CD14-positive monocyte (primary cell): ENCODE measurements at regions not wholly inside any gene's neighbourhood (a gene's known extent, or its start where the extent isn't known, plus 50 kb on each side); places are given as distances from the start of the nearest gene placed in this dataset.
A peak's percentile ranks its signal among the peaks of the same experiment; 100 is the strongest.

Experiments used
- DNase-seq, 3 donors: peaks; one replicate each; pipeline ENCODE4 v3.0.0-alpha.2; 2011 to 2022
- H2AFZ ChIP-seq: 2 replicates; pipeline ENCODE4 v1.6.0; 2012; ENCODE audit warnings: mild to moderate bottlenecking, low read depth, low read length, inconsistent platforms; ENCODE audit not compliant: insufficient read depth, poor library complexity, severe bottlenecking
- H3K27ac ChIP-seq, 2 donors: 1 replicate in 1 of 2; 2 replicates in 1 of 2; pipeline ENCODE4 v1.5.1; 2012 to 2013; ENCODE audit warnings: low read length in 2 of 2, control low read depth in 1 of 2, inconsistent platforms in 1 of 2, low read depth in 1 of 2, mild to moderate bottlenecking in 1 of 2
- H3K27me3 ChIP-seq, 2 donors: one replicate each; pipeline versions ENCODE4 v1.6.0 to v1.6.1; 2011 to 2013; ENCODE audit warnings: low read length in 2 of 2; ENCODE audit not compliant: control insufficient read depth in 2 of 2, insufficient read depth in 2 of 2
- H3K36me3 ChIP-seq, 2 donors: replicated peaks in 1 of 2; 1 replicate in 1 of 2; 2 replicates in 1 of 2; pipeline versions ENCODE4 v1.5.1 to v1.6.1; 2012 to 2013; ENCODE audit warnings: low read length in 2 of 2, control low read depth in 1 of 2, inconsistent platforms in 1 of 2, mild to moderate bottlenecking in 1 of 2; ENCODE audit not compliant: insufficient read depth in 2 of 2, control insufficient read depth in 1 of 2
- H3K4me1 ChIP-seq, 2 donors: 1 replicate in 1 of 2; 2 replicates in 1 of 2; pipeline versions ENCODE4 v1.5.1 to v1.6.1; 2012 to 2013; ENCODE audit warnings: low read length in 2 of 2, control low read depth in 1 of 2, inconsistent platforms in 1 of 2, mild to moderate bottlenecking in 1 of 2, moderate library complexity in 1 of 2; ENCODE audit not compliant: insufficient read depth in 2 of 2, control insufficient read depth in 1 of 2
- H3K4me2 ChIP-seq: replicated peaks from 2 replicates; pipeline ENCODE3; 2012; ENCODE audit warnings: low read length, moderate library complexity, mild to moderate bottlenecking; ENCODE audit not compliant: poor library complexity, severe bottlenecking; ENCODE audit errors: extremely low read depth
- H3K4me3 ChIP-seq, 3 experiments: fragments of 200-600 bp in 1 of 3; sonication (generic) in 1 of 3; replicated peaks in 1 of 3; 1 replicate in 2 of 3; 2 replicates in 1 of 3; pipeline ENCODE4 v1.5.1; 2011 to 2013; ENCODE audit warnings: low read length in 3 of 3, mild to moderate bottlenecking in 3 of 3, control low read depth in 2 of 3, low read depth in 2 of 3, inconsistent platforms in 1 of 3, moderate library complexity in 1 of 3
- H3K79me2 ChIP-seq: 2 replicates; pipeline ENCODE4 v1.6.0; 2012; ENCODE audit warnings: mild to moderate bottlenecking, control low read depth, inconsistent platforms, low read length, moderate library complexity; ENCODE audit not compliant: insufficient read depth
- H3K9ac ChIP-seq: 2 replicates; pipeline ENCODE4 v1.6.0; 2017; ENCODE audit warnings: low read length, mild to moderate bottlenecking; ENCODE audit not compliant: insufficient read depth, poor library complexity, severe bottlenecking
- H3K9me3 ChIP-seq, 2 donors: replicated peaks in 1 of 2; 1 replicate in 1 of 2; 2 replicates in 1 of 2; pipeline versions ENCODE4 v1.5.1 to v1.6.1; 2012 to 2013; ENCODE audit warnings: low read length in 2 of 2, control low read depth in 1 of 2; ENCODE audit not compliant: control insufficient read depth in 1 of 2, insufficient read depth in 1 of 2
- H4K20me1 ChIP-seq: 2 replicates; pipeline ENCODE4 v1.6.0; 2012; ENCODE audit warnings: mild to moderate bottlenecking, low read length, control low read depth, moderate library complexity; ENCODE audit not compliant: insufficient read depth
- H3K27ac Mint-ChIP-seq, 7 donors: one replicate each; pipeline ENCODE4 v1.8.0; 2020; ENCODE audit warnings: mild to moderate bottlenecking in 7 of 7, mixed read lengths in 7 of 7, moderate library complexity in 6 of 7, inconsistent platforms in 2 of 7
- H3K27me3 Mint-ChIP-seq, 3 donors: one replicate each; pipeline ENCODE4 v1.8.0; 2021 to 2022; ENCODE audit warnings: low read depth in 3 of 3, mild to moderate bottlenecking in 3 of 3, mixed read lengths in 3 of 3, moderate library complexity in 3 of 3, inconsistent platforms in 1 of 3
- H3K36me3 Mint-ChIP-seq, 2 donors: one replicate each; pipeline ENCODE4 v1.8.0; 2020; ENCODE audit warnings: mixed read lengths in 2 of 2, inconsistent platforms in 1 of 2, mild to moderate bottlenecking in 1 of 2
- H3K4me1 Mint-ChIP-seq: one replicate; pipeline ENCODE4 v1.8.0; 2020; ENCODE audit warnings: mild to moderate bottlenecking, mixed read lengths
- H3K4me3 Mint-ChIP-seq, 2 donors: one replicate each; pipeline ENCODE4 v1.8.0; 2020; ENCODE audit warnings: mild to moderate bottlenecking in 2 of 2, mixed read lengths in 2 of 2, moderate library complexity in 1 of 2
- H3K9me3 Mint-ChIP-seq, 7 donors: one replicate each; pipeline ENCODE4 v1.8.0; 2020 to 2022; ENCODE audit warnings: mixed read lengths in 7 of 7, mild to moderate bottlenecking in 6 of 7, moderate library complexity in 6 of 7, inconsistent platforms in 2 of 7
- WGBS: methylation state at CpG from one replicate; pipeline ENCODE4 v1.1.5; 2013; ENCODE audit warnings: missing lambda C conversion rate; ENCODE audit not compliant: insufficient coverage; 5-methylcytosine and 5-hydroxymethylcytosine counted together
- intact Hi-C, 2 donors: fragments of 100-400 bp; cut with micrococcal nuclease; formaldehyde crosslinking; loops; one replicate each; pipeline versions ENCODE4 v1.15.0 to v1.15.1; 2023
- TF ChIP-seq, protein P1 (sequence below): fragments of 200-600 bp; IDR thresholded peaks from one replicate; pipeline ENCODE4 v1.8.0; 2022; ENCODE audit warnings: antibody characterized with exemption, mild to moderate bottlenecking

DNA sequence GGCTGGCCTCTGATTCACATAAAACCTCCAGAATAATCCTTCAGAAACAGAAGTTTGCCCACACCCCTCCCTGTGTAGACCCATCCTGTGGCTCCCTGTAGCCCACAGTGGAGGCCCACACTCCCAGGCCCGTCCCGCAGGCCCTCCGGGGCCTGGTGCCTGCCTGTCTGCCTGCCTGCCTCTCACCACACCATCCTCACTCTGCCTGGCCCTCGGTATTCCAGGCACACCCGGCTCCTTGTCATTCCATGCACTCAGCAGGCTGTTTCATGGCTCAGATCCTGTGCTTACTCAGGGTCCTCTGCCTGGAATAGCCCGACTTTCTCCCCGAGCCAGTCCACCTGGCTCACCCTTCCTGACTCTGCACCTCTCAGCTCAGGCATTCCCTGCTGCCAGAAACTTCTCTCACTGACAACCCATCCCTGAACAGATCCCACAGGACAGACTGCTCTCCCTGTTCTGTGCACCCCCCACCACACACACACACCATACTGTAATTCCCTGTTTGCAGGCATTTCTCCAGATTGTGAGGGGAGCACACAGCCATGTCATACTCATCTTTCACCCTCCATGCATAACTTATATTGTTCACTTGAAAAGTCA, 498.0 kb upstream of the ZMIZ1 start:
- Mint-ChIP-seq H3K27ac (peak overlapping the region in 1 of 7 donors; percentile 39), H3K9me3 (peaks cover 0 to 2% (median 0%) of the 10 kb centered on the region in 7 donors), H3K4me1 (peaks cover 29% of the 10 kb centered on the region), H3K27me3 (peaks cover 0 to 3% (median 0%) of the 10 kb centered on the region in 3 donors), H3K4me3 (no peak overlapping the region), H3K36me3 (peaks cover 0 to 3% of the 10 kb centered on the region in 2 donors)
- no peak overlapping the region for H3K27ac ChIP-seq
- no peaks in the 10 kb centered on the region for H4K20me1 ChIP-seq
- H3K9me3 ChIP-seq: no peaks in the 10 kb centered on the region
- DNase-seq: no peak
- no peak overlapping the region for H3K4me3 ChIP-seq
- H3K27me3 ChIP-seq: no peaks in the 10 kb centered on the region
- 90% methylated on average over 7 of the region's 7 CpGs for WGBS
- H3K4me2 ChIP-seq: no peak overlapping the region
- peaks cover 16 to 17% of the 10 kb centered on the region in 2 donors for H3K4me1 ChIP-seq
- no peak overlapping the region for H3K9ac ChIP-seq
- H3K79me2 ChIP-seq: no peaks in the 10 kb centered on the region
- intact Hi-C loops: loop anchor here in 1 of 2 donors (10.0 kb wide), 1 partner anchor 184 kb away; no protein-coding TSS in a partner anchor
- H3K36me3 ChIP-seq: no peaks in the 10 kb centered on the region
- TF ChIP-seq, protein P1, sequence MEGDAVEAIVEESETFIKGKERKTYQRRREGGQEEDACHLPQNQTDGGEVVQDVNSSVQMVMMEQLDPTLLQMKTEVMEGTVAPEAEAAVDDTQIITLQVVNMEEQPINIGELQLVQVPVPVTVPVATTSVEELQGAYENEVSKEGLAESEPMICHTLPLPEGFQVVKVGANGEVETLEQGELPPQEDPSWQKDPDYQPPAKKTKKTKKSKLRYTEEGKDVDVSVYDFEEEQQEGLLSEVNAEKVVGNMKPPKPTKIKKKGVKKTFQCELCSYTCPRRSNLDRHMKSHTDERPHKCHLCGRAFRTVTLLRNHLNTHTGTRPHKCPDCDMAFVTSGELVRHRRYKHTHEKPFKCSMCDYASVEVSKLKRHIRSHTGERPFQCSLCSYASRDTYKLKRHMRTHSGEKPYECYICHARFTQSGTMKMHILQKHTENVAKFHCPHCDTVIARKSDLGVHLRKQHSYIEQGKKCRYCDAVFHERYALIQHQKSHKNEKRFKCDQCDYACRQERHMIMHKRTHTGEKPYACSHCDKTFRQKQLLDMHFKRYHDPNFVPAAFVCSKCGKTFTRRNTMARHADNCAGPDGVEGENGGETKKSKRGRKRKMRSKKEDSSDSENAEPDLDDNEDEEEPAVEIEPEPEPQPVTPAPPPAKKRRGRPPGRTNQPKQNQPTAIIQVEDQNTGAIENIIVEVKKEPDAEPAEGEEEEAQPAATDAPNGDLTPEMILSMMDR: no peak
- no peak overlapping the region for H2AFZ ChIP-seq

DNA sequence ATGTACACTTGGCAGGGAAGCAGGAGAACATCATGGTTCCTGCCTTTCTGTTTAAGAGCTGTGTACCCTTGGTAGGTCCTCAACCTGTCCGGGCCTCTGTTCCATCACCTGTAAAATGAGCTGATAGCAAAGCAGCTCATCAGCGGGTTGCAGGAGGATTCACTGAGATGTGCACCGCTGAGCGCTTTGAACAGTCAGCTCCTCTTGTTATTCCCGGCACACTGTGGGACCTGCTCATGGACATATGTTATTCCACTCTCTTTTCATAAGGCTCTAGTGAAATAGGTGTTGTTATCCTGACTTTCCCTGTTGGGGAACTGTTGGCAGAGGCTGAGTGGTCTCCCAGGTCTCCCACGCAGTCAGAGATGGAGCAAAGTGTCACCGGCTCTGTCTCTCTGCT, 497.5 kb upstream of the ZMIZ1 start:
- Histone ChIP-seq H3K79me2 (no peaks in the 10 kb centered on the region), H3K4me1 (peaks cover 16 to 17% of the 10 kb centered on the region in 2 donors), H3K9ac (no peak overlapping the region), H2AFZ (no peak overlapping the region), H3K9me3 (no peaks in the 10 kb centered on the region), H4K20me1 (no peaks in the 10 kb centered on the region), H3K27me3 (no peaks in the 10 kb centered on the region), H3K36me3 (no peaks in the 10 kb centered on the region), H3K4me3 (no peak overlapping the region), H3K4me2 (no peak overlapping the region), H3K27ac (no peak overlapping the region)
- Mint-ChIP-seq H3K27ac (peak overlapping the region in 1 of 7 donors; percentile 24), H3K4me1 (peaks cover 32% of the 10 kb centered on the region), H3K9me3 (peaks cover 0 to 2% (median 0%) of the 10 kb centered on the region in 7 donors), H3K36me3 (peaks cover 0 to 3% of the 10 kb centered on the region in 2 donors), H3K27me3 (peaks cover 0 to 3% (median 0%) of the 10 kb centered on the region in 3 donors), H3K4me3 (no peak overlapping the region)
- no peak for DNase-seq
- intact Hi-C loops: loop anchor here in 1 of 2 donors (10.0 kb wide), 1 partner anchor 184 kb away; no protein-coding TSS in a partner anchor
- 99% methylated on average over 6 of the region's 7 CpGs for WGBS
- TF ChIP-seq, protein P1: no peak
